ENCODE measurements at regions not wholly inside any gene's neighbourhood (a gene's known extent, or its start where the extent isn't known, plus 50 kb on each side); places are given as distances from the start of the nearest gene placed in this dataset.

DNA sequence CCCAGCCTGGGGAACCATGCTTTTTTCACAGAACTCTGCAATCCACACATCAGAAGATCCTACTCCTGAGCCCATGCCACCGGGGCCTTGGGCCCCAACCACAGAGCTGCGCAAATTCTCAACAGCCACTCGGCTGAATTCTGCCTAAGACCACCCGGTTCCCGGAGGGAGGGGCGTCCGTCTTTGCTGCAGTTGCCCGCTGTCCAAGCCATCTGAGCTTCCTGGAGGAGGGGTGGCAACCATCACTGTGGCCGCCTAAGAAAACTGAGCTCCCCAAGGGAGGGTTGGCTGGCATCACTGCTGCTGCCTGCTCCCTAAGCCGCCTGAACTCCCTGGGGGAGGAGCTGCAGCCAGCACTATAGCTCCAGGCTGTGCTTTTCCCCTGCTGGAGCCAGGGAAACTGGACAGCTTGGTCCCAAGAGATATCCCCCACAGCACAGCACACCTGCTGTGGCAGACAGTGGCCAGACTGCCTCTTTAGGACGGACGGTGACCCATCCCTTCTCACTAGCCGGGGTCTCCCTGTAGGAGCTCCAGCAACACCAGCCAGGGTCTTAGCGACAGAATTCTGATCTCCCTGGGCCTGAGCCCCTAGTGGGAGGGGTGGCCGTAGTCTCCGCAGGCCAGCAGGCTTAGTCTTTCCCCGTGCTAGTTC, 1411.6 kb upstream of the CDH2 start (continued):
- TF ChIP-seq POU5F1 (IDR thresholded peaks at IDR 0.05; ENCODE audit: low read depth, low read length), result no peak
- no peak for TF ChIP-seq KDM4A (IDR thresholded peaks at IDR 0.05; ENCODE audit: low read depth, low read length, severe bottlenecking)
- TF ChIP-seq CTBP2 (IDR thresholded peaks at IDR 0.05; ENCODE audit: borderline replicate concordance, insufficient read depth, insufficient read length, low read length), result no peak
- TF ChIP-seq NRF1 (IDR thresholded peaks at IDR 0.05; ENCODE audit: low read depth, low read length), result no peak
- no peak for TF ChIP-seq SIN3A (conservative IDR thresholded peaks at IDR 0.05 in 1 of 2, IDR thresholded peaks at IDR 0.05 in 1 of 2; ENCODE audit: low read depth in 1 of 2, low read length in 2 of 2)
- TF ChIP-seq RFX5 (IDR thresholded peaks at IDR 0.05; ENCODE audit: borderline replicate concordance, low read depth, low read length), result no peak
- TF ChIP-seq BACH1 (IDR thresholded peaks at IDR 0.05; ENCODE audit: low read length), result no peak
